Stimulated activated CD8-positive, alpha-beta memory T cell treated with anti-CD3 and anti-CD28 coated beads, Interleukin-4, amount 100 ng/mL, for 48 hours (primary cell): ENCODE measurements at regions not wholly inside any gene's neighbourhood (a gene's known extent, or its start where the extent isn't known, plus 50 kb on each side); places are given as distances from the start of the nearest gene placed in this dataset.

Experiments
- DNase-seq: peaks from one replicate; pipeline ENCODE4 v3.0.0-alpha.2; 2020

DNA sequence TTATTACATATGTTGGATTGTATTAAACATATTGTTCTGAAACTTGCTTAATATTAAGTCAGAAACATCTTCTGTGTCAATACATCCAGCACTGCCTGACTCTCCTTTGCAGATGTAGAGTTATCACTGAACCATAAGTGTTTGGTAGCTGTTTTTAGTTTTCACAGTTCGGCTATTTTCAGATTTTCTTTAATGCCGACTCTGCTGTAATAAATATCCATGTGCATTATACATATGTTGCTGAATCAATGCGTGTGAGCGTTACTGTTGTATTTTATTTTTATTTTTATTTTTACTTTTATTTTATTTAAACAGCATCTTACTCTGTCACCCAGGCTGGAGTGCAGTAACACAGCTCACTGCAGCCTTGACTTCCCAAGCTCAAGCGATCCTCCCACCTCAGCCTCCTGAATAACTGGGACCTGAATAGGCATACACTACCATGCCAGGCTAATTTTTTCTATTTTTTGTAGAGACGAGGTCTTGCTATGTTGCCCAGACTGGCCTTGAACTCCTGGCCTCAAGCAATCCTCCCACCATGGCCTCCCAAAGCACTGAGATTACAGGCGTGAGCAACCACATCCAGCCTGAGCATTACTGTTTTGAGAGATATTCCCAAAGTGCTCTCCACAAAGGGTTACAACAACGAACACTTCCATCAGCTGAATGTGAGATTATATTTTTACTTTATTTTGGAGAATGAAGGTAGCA lies 50.7 kb upstream of the NOCT start:
- no peak for DNase-seq

DNA sequence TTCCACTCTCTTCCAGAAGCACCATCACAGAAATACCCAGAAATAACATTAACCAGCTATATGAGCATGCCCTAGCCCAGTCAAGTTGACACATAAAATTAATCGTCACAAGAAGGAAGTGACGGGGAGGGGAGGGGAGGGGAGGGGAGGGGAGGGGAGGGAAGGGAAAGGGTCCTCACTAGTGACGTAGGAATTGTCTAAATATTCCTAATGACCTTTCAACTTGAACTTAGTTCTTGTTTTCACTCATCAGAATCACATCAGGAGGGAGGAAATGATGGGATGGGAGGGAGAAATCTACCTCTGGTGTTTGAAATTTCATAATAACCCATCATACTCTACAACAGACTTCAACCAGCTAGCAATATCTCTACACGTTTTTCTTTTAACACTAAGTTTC lies 52.2 kb upstream of the NOCT start:
- DNase-seq: no peak

DNA sequence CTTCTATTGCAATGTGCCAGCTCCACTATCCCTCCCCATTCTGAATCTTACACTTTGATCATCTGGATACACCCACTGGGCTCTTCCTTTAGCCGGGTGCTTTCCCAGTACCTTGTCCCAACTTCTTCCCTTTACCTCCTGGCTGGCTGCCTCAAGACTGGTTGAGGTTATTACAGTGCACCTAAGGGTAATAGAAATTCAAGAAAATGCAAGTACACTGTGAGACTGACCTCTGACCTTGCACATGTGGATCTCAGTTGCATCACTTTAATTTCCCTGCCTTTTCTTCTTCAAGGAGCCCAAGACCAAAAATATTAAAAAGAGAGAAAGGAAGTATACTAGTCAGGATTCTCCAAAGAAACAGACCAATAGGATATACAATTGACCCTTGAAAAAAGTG lies 53.9 kb upstream of the NOCT start:
- no peak for DNase-seq

DNA sequence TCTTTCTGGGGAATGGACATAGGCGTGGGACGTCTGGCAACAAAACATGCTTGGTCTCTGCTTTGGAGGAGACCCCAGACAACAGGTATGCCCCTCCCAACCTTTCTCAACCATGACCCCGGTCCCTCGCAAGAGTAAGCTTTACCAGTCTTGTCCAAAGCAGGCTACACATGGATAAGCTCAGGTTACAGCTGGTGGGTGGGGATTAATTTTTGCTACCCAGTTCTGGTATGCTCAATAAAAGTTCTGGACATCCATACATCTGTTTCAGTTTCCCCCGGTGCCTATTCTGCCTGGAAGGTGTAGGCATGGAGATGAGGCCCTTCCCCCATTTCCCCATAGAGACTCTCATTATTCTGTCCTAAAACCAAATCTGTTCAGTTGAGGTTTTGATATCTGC lies 54.5 kb upstream of the NOCT start:
- DNase-seq: no peak

DNA sequence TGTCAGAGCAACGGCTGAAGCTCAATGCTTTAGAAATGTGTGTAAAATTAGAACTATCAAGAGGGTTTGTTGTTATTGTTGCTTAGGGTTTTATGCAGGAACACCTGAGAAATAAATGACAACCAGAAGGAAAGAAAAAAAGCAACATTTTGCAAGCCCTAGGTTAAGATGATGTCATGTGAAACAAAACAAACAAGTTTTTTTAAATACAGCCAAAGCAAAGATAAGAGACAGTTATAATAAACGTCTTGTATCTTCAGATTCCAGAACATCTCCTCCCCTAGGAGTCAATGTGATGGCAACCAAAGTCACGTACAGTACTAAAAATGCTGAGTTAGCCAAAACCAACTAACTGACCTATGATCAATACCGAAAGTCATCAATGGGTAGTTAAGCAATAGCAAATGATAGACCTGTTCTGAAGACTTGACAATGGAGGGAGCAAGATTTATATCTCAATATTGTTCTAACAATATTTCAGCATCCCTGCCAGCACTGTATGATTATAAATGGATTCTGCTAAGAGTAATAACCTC lies 55.3 kb upstream of the NOCT start:
- DNase-seq: no peak

DNA sequence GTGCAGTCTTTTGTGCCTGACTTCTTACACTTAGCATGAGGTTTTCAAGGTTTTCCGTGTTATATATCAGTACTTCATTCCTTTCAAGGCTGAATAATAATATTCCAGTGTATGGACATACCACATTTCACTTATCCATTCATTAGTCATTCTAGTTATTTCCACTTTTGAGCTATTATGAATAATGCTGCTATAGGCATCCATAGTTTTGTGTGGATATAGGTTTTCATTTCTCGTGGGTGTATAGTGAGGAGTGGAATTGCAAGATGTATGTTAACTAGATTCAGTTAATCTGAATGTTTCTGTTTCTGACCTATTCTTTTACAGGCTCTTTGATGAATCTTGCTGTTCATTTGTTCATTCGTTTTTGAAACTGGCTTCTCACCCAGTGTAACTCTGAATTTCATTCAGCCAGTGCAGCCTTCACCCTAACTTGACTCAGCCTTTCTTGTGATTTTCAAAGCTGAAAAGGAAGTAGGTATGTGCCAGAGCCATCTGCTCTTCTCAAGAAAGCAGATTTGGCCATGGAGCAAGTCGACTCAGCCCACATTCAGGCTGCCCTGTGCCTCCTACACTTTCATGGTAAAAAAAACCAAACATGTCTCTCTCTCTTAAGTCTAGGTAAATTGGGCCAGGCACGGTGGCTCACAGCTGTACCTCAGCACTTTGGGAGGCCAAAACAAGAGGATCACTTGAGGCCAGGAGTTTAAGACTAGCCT lies 56.3 kb upstream of the NOCT start:
- DNase-seq: no peak

DNA sequence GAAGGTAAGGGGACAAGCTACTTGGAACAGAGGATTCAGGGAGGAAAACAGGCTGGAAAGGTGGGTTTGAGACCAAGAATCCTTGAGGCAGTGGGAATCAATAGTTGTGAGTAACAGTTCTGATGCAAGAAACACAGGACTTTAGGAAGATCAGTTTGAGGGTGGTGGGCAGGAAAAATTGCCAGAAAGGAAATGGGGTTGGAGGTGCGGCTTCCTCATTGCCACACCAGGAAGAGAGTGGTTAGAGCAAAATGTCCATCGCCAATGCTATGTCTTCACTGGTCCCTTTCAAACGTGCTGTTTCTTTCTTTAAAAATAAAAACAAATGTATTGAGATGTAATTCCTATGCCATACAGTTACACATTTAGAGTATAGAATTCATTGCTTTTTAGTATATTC lies 57.1 kb upstream of the NOCT start:
- no peak for DNase-seq

DNA sequence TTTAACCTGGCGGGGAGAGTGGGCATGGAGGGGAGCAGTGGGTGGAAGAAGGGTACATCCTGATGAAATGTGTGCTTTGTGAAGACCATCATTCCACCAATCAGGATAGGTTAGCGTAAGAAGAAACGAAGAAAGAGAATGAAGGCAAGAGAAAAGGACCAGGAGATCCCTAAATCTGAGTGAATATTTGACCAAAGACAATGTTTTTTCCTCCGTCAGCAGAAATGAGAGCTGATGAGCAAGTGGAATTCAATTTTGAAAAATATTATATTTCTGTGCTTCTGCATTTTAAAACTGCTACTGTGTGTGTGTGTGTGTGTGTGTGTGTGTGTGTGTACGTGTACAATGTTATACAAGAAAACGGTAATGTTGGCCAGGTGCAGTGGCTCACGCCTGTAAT lies 58.3 kb upstream of the NOCT start:
- no peak for DNase-seq

DNA sequence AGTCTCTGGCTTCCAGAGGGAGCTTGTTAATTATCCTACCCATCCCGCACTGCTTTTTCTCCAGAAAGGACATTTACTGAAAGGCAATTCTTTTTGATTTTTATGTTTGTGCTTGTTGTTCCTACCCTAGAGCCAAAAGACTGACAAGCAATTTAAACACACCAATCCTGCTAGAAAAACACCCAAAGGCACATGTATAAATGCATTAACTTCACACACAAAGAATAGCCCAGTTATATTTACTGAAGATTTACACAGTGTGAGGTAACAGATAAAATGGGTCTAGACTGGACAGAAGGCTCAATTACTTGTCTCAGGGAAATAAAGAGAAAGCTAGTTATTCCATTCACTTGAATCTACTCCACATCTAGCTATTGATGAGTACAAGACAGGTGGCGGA lies 61.2 kb upstream of the NOCT start:
- DNase-seq: no peak

DNA sequence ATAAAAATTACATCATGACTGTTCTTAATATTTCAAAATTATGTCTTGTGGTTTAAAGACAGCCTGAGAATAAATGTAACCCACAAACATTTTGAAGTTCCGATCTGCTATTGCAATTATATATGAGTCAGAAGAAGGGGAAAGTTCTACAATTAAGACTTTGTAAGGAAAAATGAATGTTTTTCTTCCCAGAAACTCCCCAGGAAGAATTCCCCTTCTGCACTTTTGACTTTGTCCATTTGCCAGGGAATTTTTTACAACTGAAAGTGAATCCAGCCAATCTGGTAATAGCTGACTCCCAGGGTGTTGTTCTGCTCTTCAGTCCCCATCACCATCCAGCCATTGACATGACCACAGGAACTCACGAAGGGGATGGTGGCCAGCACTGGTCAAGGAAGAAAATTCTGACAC lies 61.6 kb upstream of the NOCT start:
- no peak for DNase-seq

DNA sequence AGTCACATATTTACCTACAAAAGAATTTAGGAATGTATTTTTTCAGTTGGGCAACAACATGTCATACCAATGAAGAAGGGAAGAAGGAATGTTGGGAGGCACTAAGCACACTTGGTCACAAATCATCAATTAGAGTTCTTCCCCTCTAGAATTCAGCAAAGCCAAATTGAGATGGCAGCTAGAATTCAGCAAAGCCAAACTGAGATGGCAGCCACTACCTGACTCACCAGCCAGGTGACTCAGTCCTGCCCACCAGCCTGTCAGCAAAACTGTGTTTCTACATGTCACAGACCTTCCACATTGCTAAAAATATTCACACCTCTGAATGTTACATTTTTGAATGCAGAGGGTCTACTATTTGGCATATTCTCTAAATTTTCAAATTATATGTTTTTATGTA lies 63.2 kb upstream of the NOCT start:
- peak; percentile 39 for DNase-seq

DNA sequence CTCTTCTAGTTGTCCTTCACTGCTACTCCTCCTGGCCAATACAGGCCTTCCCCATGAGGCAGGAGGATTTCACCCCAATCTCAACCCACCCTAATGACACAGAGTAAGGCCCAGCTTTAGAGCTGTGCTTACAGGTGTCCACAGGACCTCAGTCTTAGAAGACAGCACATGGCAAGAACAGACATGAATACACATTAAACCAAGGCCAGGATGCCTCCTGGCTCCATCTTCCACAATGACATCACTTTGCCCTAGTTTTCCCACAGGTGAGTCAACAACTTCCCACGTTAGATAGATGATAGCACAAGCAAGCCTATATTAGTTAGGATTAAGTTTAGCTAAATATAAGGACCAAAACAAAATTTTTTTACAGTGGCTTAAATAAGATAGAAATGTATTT lies 63.8 kb upstream of the NOCT start:
- no peak for DNase-seq

DNA sequence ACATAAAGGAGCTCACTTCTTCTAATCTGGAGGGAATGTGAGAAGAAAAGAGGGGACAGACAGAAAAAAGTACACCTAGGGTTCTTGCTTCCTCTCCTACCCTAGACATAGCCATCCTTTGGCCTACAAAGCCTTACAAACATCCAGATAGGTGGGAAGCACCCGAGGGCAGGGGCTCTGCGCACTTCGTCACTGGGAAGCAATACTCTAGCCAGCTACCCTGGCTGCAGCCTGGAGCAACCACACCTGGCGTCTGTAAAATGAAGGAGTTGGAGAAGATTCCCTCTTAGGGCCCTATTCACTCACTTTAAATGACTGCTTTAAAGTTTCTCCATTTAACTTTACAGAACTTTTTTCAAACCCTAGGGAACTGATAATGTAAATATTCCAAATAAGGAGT lies 65.7 kb upstream of the NOCT start:
- no peak for DNase-seq

DNA sequence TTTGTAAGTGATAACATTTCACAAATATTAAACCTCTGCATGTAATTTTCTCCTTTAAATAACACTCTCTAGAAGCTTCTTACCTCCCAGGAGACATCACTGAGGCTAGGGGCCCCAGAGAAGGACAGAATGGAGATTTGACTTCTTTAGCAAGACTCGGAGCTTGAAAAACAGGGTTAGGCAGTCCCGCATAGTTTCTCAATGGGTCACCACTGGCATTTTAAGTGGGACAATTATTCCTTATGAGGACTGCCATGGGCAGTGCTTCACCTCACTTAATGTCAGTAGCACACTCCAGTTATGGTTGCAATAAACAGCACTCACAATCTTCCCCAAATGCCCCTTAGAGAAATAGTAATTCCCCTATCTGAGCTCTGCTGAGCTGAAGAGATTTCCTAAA lies 66.7 kb upstream of the NOCT start:
- DNase-seq: no peak

DNA sequence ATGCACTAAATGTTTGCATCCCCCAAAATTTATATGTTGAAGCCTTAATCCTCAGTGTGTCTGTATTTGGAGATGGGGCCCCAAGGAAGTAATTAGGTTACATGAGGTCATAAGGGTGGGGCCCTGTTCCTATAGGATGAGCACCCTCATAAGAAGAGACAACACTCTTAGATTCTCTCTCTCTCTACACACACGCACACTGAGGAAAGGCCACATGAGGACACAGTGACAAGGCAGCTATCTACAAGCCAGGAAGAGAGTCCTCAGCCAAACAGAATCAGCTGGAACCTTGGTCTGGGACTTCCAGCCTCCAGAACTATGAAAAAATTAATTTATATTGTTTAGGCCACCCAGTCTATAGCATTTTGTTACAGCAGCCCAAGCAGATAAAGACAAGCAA lies 69.3 kb upstream of the NOCT start:
- DNase-seq: no peak

DNA sequence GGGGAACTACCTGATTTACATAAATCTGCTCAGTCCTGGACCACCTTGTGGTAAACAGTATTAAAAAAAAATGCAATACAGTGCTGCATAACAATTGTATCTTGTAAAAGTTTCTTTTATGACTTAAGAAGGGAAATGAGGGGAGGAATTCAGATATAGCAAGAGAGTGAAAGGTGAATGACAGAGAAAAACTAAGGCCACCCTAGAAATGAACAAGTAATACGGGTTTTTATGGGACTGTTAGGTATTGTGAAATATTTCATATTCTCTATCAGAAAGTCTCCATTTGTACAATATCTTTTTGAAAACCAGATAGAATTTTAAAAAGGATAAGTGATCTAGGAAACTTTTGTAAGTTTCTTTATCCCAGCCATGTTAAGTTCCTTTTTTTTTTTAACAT lies 69.7 kb upstream of the NOCT start:
- no peak for DNase-seq

DNA sequence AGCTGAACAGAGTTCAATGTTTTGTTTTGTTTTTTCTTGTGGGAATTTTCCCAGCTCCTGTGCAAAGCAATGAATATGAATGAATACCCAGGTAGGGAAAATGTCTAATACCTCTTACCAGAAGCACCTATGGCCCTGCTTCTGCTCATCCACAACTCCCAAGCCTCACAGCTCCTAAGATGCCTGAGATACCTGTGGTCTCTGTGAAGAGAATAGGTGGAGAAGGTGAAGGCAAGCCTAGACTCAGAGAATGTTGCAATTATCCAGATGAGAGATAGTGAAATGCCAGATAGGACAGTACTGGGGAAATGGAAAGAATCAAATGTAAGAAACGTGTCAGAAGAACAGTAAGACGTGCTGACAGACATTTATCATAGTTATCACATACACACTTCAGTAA lies 70.2 kb upstream of the NOCT start:
- no peak for DNase-seq

DNA sequence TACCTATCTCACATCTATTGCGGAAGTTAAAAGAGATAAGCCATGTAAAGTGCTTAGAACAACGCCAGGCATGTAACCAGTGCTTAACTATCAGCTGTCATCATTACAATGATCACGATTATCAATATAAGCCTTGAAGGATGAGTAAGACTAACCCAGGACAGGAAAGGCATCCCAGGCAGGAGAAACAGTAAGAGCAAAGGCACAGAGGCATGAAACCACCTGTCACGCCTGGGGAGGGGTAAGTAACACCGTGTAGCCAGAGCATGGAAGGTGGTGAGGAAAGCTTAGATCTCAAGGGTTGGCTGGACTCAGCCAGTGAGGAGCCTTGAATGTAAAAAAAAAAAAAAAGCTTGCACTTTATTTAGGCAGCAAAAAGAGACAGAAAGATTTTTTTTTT lies 71.7 kb upstream of the NOCT start:
- no peak for DNase-seq

DNA sequence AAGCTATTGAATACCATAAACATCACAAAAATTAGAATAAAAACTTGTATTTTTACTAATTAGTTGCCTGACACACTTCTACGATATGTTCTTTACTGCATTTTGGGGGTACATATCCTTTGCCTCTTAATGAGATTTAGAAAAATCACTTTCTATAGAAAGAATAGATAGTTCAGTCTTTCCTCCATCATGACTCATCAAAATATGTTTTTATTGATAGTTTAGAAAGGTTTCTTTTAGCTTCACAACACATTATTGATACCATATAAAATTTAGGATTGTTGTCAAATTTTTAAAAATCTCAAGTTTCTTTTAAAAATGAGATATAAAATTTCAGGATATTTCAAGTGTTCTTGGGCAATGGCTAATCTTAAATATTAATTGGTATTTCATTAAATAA lies 74.5 kb upstream of the NOCT start:
- DNase-seq: no peak

DNA sequence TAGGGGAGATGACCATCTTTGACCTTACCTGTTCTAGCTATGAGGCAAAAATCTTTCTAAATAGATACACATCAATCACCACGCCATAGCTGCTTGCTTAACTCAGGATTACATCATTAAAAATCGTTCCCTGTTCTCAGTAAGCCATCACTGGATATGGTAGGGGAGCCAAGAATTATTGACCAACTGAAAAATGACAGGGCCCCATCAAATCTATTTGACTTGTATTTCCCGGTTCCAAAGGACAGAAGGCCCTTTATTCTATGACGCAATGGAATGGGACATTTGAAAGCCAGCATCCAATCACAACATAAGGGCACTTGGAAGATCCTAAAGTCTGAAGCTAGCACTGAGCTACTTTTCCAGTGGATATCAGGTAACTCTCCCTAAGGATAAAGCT lies 75.6 kb upstream of the NOCT start:
- no peak for DNase-seq

DNA sequence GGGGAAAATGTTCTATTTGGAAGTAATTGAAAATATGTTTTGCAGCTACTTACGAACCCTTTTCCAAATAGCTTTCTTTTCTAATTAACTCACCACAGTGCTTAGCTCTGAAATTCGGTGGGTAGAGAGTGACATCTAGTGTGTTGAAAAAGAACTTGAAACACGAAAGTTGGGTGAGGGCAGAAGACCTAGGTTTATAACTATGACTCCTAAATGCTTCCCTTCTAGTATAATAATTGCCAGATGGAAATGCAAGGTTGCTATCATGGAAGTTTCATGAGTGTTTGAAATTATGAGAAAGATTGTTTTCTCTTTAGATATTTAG lies 77.3 kb upstream of the NOCT start:
- DNase-seq: no peak

DNA sequence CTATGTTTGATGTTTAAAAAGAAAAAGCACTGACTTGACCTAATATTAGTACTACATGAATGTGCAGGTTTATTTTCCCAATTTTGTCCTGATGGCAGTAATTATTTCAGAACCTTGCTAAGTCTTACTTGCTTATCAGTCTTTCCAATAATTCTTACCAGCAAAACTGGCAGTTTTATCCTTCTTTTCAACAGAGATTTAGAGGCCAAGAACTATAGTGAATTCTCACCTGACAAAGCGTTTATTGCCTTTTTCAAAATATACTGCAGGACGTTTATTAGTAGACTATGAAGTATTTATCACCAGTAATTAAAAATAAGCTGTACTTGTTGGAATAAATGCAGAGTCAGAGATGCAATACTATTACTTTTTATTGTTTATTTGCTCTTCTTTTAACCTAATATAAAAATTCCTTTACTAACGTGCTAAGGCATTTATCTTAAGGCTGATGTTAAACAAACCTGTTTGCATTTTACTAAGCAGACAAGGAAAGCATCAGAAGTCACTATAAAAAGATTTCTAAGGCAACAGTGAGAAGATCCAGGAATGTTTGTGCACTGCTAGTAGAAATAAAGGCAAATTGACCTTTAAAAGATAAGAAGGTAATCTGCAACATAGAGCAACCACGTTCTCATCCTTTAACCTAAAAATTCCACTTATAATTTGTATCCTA lies 80.3 kb upstream of the NOCT start:
- no peak for DNase-seq

DNA sequence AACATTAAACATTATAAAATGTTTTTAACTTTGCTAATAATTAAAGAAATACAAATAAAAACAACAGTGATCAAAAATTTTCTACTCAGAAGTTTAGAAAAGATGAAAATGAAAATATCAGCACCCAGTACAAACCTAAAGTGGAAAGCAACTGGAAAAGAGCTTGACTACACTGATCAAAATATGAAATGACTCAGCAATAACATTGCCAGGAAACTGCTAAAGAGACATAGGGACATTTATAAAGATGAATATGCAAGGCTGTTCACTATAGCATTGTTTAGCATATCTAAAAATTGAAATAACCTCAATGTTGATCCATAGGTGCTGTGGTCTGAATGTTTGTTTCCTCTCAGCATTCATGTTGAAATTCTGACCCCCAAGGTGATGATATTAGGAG lies 88.5 kb upstream of the NOCT start:
- no peak for DNase-seq

DNA sequence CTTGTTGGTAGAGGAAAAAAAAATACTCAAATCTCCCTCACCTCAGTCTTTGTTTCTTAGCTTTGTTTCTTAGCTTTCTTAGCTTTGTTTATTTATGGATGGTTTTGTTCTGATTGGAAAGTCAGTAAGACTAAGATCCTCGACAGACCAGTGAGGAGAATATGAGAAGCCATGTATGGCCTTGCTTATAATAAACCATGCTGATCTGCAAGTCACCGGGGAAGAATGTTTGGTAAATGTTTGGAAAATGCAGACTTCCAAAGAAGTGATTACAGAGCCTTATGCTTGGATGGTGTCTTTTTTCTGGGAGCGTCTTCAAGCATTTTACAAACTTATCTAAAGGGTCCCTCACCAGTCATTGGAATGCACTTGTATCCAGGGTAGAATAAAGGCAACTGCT lies 90.1 kb upstream of the NOCT start:
- no peak for DNase-seq
